Activated CD4-positive, alpha-beta T cell treated with anti-CD3 and anti-CD28 coated beads for 36 hours (primary cell): ENCODE measurements at regions not wholly inside any gene's neighbourhood (a gene's known extent, or its start where the extent isn't known, plus 50 kb on each side); places are given as distances from the start of the nearest gene placed in this dataset.

Experiments used
- ATAC-seq: fragments of 200-7000 bp; cut with Tn5 transposase; one replicate; pipeline ENCODE4 v1.10.0; 2021; ENCODE audit warnings: mild to moderate bottlenecking, moderate library complexity
- CTCF ChIA-PET: fragments of 350-600 bp; sonication (Branson Sonifier 250); formaldehyde crosslinking; loops from one replicate; lab custom pipeline; 2021; ENCODE audit warnings: antibody characterized with exemption; lab: Charles Lee
- POLR2A ChIA-PET: fragments of 350-600 bp; sonication (Branson Sonifier 250); formaldehyde crosslinking; loops from one replicate; lab custom pipeline; 2021; ENCODE audit warnings: antibody characterized with exemption, inconsistent platforms; lab: Charles Lee
- DNase-seq: peaks from one replicate; pipeline ENCODE4 v3.0.0-alpha.2; 2020
- H3K27ac Mint-ChIP-seq: one replicate; pipeline ENCODE4 v1.8.0; 2021; ENCODE audit warnings: mixed read lengths
- H3K27me3 Mint-ChIP-seq: one replicate; pipeline ENCODE4 v1.8.0; 2021; ENCODE audit warnings: mixed read lengths
- H3K36me3 Mint-ChIP-seq: one replicate; pipeline ENCODE4 v1.8.0; 2021; ENCODE audit warnings: low read depth, mixed read lengths
- H3K4me1 Mint-ChIP-seq: one replicate; pipeline ENCODE4 v1.8.0; 2021; ENCODE audit warnings: mixed read lengths
- H3K4me3 Mint-ChIP-seq: one replicate; pipeline ENCODE4 v1.8.0; 2021; ENCODE audit warnings: mild to moderate bottlenecking, moderate library complexity, mixed read lengths
- H3K9me3 Mint-ChIP-seq: one replicate; pipeline ENCODE4 v1.8.0; 2021; ENCODE audit warnings: low read depth, mixed read lengths
- intact Hi-C, 2 experiments: fragments of 100-400 bp; cut with DNase I in 1 of 2; cut with micrococcal nuclease in 1 of 2; formaldehyde crosslinking; loops; one replicate each; pipeline versions ENCODE4 v1.14.2 to v1.15.1; 2022 to 2024; cut with DNase I, micrococcal nuclease

DNA sequence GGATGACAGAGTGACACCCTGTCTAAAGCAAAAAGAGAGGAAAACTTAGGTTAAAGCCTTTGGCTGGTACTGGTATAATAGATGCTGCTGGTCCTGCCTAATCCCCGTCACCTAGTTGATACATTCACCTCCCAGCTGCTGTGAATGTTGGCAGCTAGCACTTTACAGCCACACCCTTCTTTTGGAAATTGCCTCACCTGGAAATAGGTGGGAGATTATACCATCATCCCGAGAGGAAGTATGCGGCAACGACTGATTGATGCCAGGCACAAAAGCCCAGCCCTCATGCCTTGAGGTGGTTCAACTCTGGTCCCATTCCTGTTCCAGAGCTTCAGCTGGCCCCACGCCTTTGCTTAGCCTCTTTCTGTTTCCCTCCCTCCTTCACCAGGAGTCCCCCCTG lies 53.2 kb upstream of the SIAH1 start:
- DNase-seq (no peak), ATAC-seq (no peak)
- POLR2A ChIA-PET: no interaction called here
- H3K4me3 Mint-ChIP-seq: no peak overlapping the region
- no peaks in the 10 kb centered on the region for H3K4me1 Mint-ChIP-seq
- H3K27ac Mint-ChIP-seq: no peak overlapping the region
- intact Hi-C loops: no loop called here
- H3K27me3 Mint-ChIP-seq: no peaks in the 10 kb centered on the region
- CTCF ChIA-PET: no interaction called here
- H3K36me3 Mint-ChIP-seq: no peaks in the 10 kb centered on the region
- H3K9me3 Mint-ChIP-seq: no peaks in the 10 kb centered on the region

GRCh38 chr16:48435906-48436305 lies 50.7 kb upstream of the SIAH1 start:
- H3K4me3 Mint-ChIP-seq: no peak overlapping the region

DNA sequence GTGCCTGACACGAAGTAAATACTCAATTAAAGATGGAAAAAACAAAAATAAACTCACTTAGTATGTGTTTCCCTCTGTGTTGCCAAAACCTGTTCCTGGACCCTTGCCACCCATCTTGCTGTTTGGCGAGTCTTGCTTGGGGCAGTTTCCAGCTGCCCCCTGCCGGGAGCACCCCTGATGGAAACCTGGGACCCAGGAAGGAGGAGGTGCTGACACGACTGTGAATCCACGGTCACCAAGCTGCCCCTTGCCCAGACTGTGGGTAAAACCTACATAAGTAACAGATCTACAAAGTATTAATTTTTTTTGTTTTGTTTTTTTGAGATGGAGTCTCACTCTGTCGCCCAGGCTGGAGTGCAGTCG lies 50.1 kb upstream of the SIAH1 start:
- intact Hi-C loops: no loop called here
- DNase-seq (no peak), ATAC-seq (no peak)
- H3K4me1 Mint-ChIP-seq: peaks cover 2% of the 10 kb centered on the region
- POLR2A ChIA-PET: no interaction called here
- CTCF ChIA-PET: no interaction called here
- H3K4me3 Mint-ChIP-seq: no peak overlapping the region
- no peaks in the 10 kb centered on the region for H3K36me3 Mint-ChIP-seq
- H3K27ac Mint-ChIP-seq: no peak overlapping the region
- no peaks in the 10 kb centered on the region for H3K27me3 Mint-ChIP-seq
- no peaks in the 10 kb centered on the region for H3K9me3 Mint-ChIP-seq

More at GRCh38 chr16:48435906-48436305, 50.7 kb upstream of the SIAH1 start:
- no peaks in the 10 kb centered on the region for H3K9me3 Mint-ChIP-seq
- intact Hi-C loops: no loop called here
- CTCF ChIA-PET: no interaction called here
- H3K4me1 Mint-ChIP-seq: peaks cover 2% of the 10 kb centered on the region
- no peaks in the 10 kb centered on the region for H3K36me3 Mint-ChIP-seq
- ATAC-seq: no peak
- no peaks in the 10 kb centered on the region for H3K27me3 Mint-ChIP-seq
- POLR2A ChIA-PET: no interaction called here
- no peak for DNase-seq
- H3K27ac Mint-ChIP-seq: no peak overlapping the region
